HEK293T (cell line): ENCODE measurements at regions not wholly inside any gene's neighbourhood (a gene's known extent, or its start where the extent isn't known, plus 50 kb on each side); places are given as distances from the start of the nearest gene placed in this dataset.

ENCODE experiments used
- ELF4 ChIP-seq: fragments of 450-650 bp; IDR thresholded peaks from 2 replicates; pipeline ENCODE4 v1.6.1; 2017; ENCODE audit warnings: antibody characterized with exemption
- FOXM1 ChIP-seq: fragments of 450-650 bp; IDR thresholded peaks from 2 replicates; pipeline ENCODE4 v1.6.1; 2017; ENCODE audit warnings: mild to moderate bottlenecking, borderline replicate concordance

DNA sequence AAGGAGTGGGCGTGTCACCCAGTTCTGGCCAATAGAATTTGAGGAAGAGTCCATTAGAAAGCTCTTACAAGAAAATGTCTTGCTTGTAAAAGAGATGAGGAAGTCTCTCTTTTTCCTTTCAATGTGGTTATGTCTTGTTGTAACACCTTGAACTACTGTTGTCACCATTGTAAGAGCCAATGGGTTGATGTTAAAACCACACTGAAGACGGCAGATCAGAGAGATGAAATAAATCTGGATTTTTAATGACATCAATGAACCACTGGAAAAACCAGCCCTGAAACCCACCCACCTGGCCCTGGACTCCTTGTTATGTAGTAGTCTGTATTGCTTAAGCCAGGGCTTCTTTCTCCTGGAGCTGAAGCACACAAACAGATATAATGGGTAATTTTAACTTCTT lies 83.8 kb upstream of the ERCC6L2 start:
- TF ChIP-seq ELF4 (no peak), FOXM1 (no peak)
